PC-3 (cell line): ENCODE measurements at regions not wholly inside any gene's neighbourhood (a gene's known extent, or its start where the extent isn't known, plus 50 kb on each side); places are given as distances from the start of the nearest gene placed in this dataset.
A peak's percentile ranks its signal among the peaks of the same experiment; 100 is the strongest.

Experiments used
- ATAC-seq: fragments of 200-7000 bp; cut with Tn5 transposase; 2 replicates; pipeline ENCODE4 v1.9.1; 2020; ENCODE audit warnings: mild to moderate bottlenecking, moderate library complexity
- BruUV-seq: library from RNA; stranded (reverse); fragments of 400-500 nt; replicated peaks from 2 replicates; lab custom pipeline; 2021; lab: Mats Ljungman, UMichigan
- CTCF ChIA-PET: fragments of 300-600 bp; sonication (Branson Sonifier 250); formaldehyde crosslinking; loops from one replicate; lab custom pipeline; 2022; ENCODE audit warnings: antibody characterized with exemption; lab: Charles Lee
- POLR2A ChIA-PET: fragments of 300-600 bp; sonication (Branson Sonifier 250); formaldehyde crosslinking; loops from one replicate; lab custom pipeline; 2022; ENCODE audit warnings: antibody characterized with exemption; ENCODE audit not compliant: unreplicated experiment; lab: Charles Lee
- DNase-seq: peaks from one replicate; pipeline ENCODE4 v3.0.0-alpha.2; 2015
- H2AFZ ChIP-seq: fragments of 300-600 bp; sonication (generic); 2 replicates; pipeline ENCODE4 v1.6.0; 2016; ENCODE audit warnings: antibody characterized with exemption, low read length
- H3F3A ChIP-seq: fragments of 300-600 bp; sonication (generic); one replicate; pipeline ENCODE4 v1.6.0; 2017; ENCODE audit warnings: antibody characterized with exemption, low read length, control low read depth, mild to moderate bottlenecking; ENCODE audit not compliant: unreplicated experiment
- H3K27ac ChIP-seq: fragments of 300-600 bp; sonication (generic); 2 replicates; pipeline ENCODE4 v1.5.1; 2016; ENCODE audit warnings: mild to moderate bottlenecking, low read length
- H3K27me3 ChIP-seq: fragments of 300-600 bp; sonication (generic); 2 replicates; pipeline ENCODE4 v1.6.1; 2016; ENCODE audit warnings: low read length, mixed read lengths
- H3K36me3 ChIP-seq: fragments of 300-600 bp; sonication (generic); 2 replicates; pipeline ENCODE4 v1.6.1; 2016; ENCODE audit warnings: low read depth, mixed run types, low read length, mixed read lengths
- H3K4me1 ChIP-seq: fragments of 300-600 bp; sonication (generic); 2 replicates; pipeline ENCODE4 v1.5.1; 2016; ENCODE audit warnings: low read length; ENCODE audit not compliant: insufficient read depth
- H3K4me2 ChIP-seq: fragments of 300-600 bp; sonication (generic); 2 replicates; pipeline ENCODE4 v1.6.0; 2016; ENCODE audit warnings: low read length
- H3K4me3 ChIP-seq: fragments of 300-600 bp; sonication (generic); 2 replicates; pipeline ENCODE4 v1.5.1; 2016; ENCODE audit warnings: mild to moderate bottlenecking, low read length, mixed read lengths
- H3K79me2 ChIP-seq: fragments of 300-600 bp; sonication (generic); 2 replicates; pipeline ENCODE4 v1.6.1; 2017; ENCODE audit warnings: low read length, mixed read lengths
- H3K9ac ChIP-seq: fragments of 300-600 bp; sonication (generic); 2 replicates; pipeline ENCODE4 v1.6.0; 2016; ENCODE audit warnings: mild to moderate bottlenecking, low read length
- H3K9me2 ChIP-seq: fragments of 300-600 bp; sonication (generic); replicated peaks from 2 replicates; pipeline ENCODE4 v1.6.1; 2016; ENCODE audit warnings: mixed run types, low read length, mixed read lengths
- H3K9me3 ChIP-seq: fragments of 300-600 bp; sonication (generic); 2 replicates; pipeline ENCODE4 v1.6.1; 2016; ENCODE audit warnings: low read length, mixed read lengths
- H4K20me1 ChIP-seq: fragments of 300-600 bp; sonication (generic); 2 replicates; pipeline ENCODE4 v1.6.1; 2016; ENCODE audit warnings: low read length, mixed read lengths
- EZH2 ChIP-seq: fragments of 300-600 bp; sonication (generic); IDR thresholded peaks from one replicate; pipeline ENCODE4 v1.6.1; 2017; ENCODE audit warnings: antibody characterized with exemption, mild to moderate bottlenecking, low read length; ENCODE audit not compliant: unreplicated experiment
- EZH2phosphoT487 ChIP-seq: fragments of 300-600 bp; sonication (generic); IDR thresholded peaks from 2 replicates; pipeline ENCODE4 v1.6.1; 2018; ENCODE audit warnings: mild to moderate bottlenecking, antibody characterized with exemption, low read length, borderline replicate concordance
- intact Hi-C: fragments of 100-400 bp; cut with micrococcal nuclease; formaldehyde crosslinking; loops from 2 replicates; pipeline ENCODE4 v1.9.0; 2023
- TF ChIP-seq, protein P1 (sequence below): fragments of 300-600 bp; sonication (generic); conservative IDR thresholded peaks from 2 replicates; pipeline ENCODE4 v1.5.1; 2017; ENCODE audit warnings: antibody characterized with exemption, low read depth, mild to moderate bottlenecking, low read length

DNA sequence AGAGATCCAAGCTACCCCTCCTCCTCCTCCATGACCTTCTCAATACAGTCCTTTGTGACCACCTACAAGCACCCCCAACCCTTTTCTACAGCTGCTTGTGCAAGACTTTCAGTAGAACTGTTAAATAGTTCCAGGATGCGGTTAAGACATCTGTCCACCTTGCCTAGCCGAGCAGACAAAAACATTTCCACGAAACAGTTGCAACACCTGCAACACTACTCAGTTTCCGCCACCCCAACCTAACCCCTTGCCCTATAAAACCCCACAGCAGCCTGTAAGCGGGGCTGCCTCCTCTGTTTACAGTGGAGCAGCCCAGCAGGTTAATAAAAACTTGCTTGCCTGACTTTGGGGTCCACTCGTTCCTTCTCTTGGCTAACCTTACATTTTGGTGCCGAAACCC is 1803.5 kb upstream of the CDH6 start:
- Histone ChIP-seq H3K27ac (no peak overlapping the region), H3F3A (no peaks in the 10 kb centered on the region), H3K79me2 (no peaks in the 10 kb centered on the region), H3K4me3 (no peak overlapping the region), H3K9ac (no peak overlapping the region), H4K20me1 (no peaks in the 10 kb centered on the region), H3K36me3 (no peaks in the 10 kb centered on the region; the same call in 1 of the 2 replicates), H2AFZ (no peak overlapping the region), H3K9me3 (no peaks in the 10 kb centered on the region), H3K9me2 (no peaks in the 10 kb centered on the region), H3K4me2 (no peak overlapping the region), H3K4me1 (no peaks in the 10 kb centered on the region), H3K27me3 (no peaks in the 10 kb centered on the region)
- TF ChIP-seq EZH2phosphoT487 (no peak), EZH2 (no peak)
- TF ChIP-seq, protein P1, sequence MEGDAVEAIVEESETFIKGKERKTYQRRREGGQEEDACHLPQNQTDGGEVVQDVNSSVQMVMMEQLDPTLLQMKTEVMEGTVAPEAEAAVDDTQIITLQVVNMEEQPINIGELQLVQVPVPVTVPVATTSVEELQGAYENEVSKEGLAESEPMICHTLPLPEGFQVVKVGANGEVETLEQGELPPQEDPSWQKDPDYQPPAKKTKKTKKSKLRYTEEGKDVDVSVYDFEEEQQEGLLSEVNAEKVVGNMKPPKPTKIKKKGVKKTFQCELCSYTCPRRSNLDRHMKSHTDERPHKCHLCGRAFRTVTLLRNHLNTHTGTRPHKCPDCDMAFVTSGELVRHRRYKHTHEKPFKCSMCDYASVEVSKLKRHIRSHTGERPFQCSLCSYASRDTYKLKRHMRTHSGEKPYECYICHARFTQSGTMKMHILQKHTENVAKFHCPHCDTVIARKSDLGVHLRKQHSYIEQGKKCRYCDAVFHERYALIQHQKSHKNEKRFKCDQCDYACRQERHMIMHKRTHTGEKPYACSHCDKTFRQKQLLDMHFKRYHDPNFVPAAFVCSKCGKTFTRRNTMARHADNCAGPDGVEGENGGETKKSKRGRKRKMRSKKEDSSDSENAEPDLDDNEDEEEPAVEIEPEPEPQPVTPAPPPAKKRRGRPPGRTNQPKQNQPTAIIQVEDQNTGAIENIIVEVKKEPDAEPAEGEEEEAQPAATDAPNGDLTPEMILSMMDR, result no peak
- CTCF ChIA-PET, result no interaction called here
- ATAC-seq, result no peak
- POLR2A ChIA-PET, result no interaction called here
- intact Hi-C loops, result no loop called here
- no peak for DNase-seq
- BruUV-seq, result no TSS peak

DNA sequence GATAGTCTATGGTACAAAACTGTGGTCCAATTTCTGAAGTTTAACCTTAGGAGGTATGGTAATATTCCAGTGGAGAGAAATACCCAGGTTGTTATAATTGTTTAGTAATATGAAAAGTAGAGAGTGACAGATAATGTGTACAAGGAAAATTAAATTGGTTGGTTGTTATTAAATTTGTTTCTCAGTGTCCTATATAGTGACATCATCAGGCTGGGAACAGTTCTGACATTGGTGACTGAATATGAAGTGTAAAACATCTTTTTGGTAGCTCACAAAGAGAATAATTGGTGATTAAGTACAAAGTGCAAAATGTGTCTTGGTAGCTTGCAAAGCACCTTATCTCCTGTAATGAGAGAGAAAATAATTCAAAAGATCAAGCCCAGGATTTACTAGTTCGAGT is 1806.1 kb upstream of the CDH6 start:
- H4K20me1 ChIP-seq, result no peaks in the 10 kb centered on the region
- H3K9me3 ChIP-seq, result no peaks in the 10 kb centered on the region
- no peaks in the 10 kb centered on the region for H3K27me3 ChIP-seq
- H3K4me3 ChIP-seq, result no peak overlapping the region
- ATAC-seq, result no peak
- no peak for DNase-seq
- no peak overlapping the region for H3K27ac ChIP-seq
- no peak overlapping the region for H2AFZ ChIP-seq
- no TSS peak for BruUV-seq
- no peaks in the 10 kb centered on the region for H3K4me1 ChIP-seq
- no peaks in the 10 kb centered on the region for H3K79me2 ChIP-seq
- CTCF ChIA-PET, result no interaction called here
- H3K9me2 ChIP-seq, result no peaks in the 10 kb centered on the region
- no peak for TF ChIP-seq EZH2phosphoT487
- TF ChIP-seq EZH2, result no peak
- TF ChIP-seq, protein P1, result no peak
- POLR2A ChIA-PET, result no interaction called here
- H3K4me2 ChIP-seq, result no peak overlapping the region
- H3K36me3 ChIP-seq, result no peaks in the 10 kb centered on the region
- H3K9ac ChIP-seq, result no peak overlapping the region
- intact Hi-C loops, result no loop called here
- no peaks in the 10 kb centered on the region for H3F3A ChIP-seq

DNA sequence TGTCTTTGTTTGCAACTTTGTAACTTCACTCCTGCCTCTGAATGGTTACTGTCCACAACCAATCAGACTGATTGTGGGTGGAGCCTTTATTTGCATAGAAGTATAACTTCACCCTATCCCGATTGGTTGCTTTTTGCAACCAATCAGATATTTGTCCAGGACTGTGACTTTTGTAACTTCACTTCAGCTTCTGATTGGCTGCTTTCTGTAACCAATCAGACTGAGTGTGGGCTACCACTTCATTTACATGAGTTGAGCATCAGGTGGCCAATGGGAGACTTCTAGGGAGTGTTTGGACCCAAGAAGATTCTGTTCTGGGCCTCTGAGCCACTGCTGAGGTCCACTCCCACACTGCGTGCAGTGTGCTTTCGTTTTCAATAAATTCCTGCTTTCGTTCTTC is 1810.7 kb upstream of the CDH6 start:
- no peaks in the 10 kb centered on the region for H4K20me1 ChIP-seq
- DNase-seq, result no peak
- intact Hi-C loops, result no loop called here
- ChIA-PET CTCF (no interaction called here), POLR2A (no interaction called here)
- H3K79me2 ChIP-seq, result no peaks in the 10 kb centered on the region
- no peaks in the 10 kb centered on the region for H3F3A ChIP-seq
- H3K9ac ChIP-seq, result no peak overlapping the region
- H3K4me2 ChIP-seq, result no peak overlapping the region
- BruUV-seq, result no TSS peak
- no peaks in the 10 kb centered on the region for H3K9me2 ChIP-seq
- ATAC-seq, result no peak
- 0 out of 2 replicates have a peak, but pooled peaks cover 7% of the 10 kb centered on the region for H3K4me1 ChIP-seq
- no peak for TF ChIP-seq EZH2
- TF ChIP-seq, protein P1, result no peak
- no peak for TF ChIP-seq EZH2phosphoT487
- no peaks in the 10 kb centered on the region for H3K9me3 ChIP-seq
- H3K36me3 ChIP-seq, result no peaks in the 10 kb centered on the region
- H3K27ac ChIP-seq, result no peak overlapping the region
- H2AFZ ChIP-seq, result peak overlapping the region; percentile 15; the same call in 1 of the 2 replicates
- H3K27me3 ChIP-seq, result no peaks in the 10 kb centered on the region
- no peak overlapping the region for H3K4me3 ChIP-seq
